T-helper 1 cell treated with Interleukin-12 subunit alpha and Interleukin-12 subunit beta and Interleukin-4 antibody, amounts not matched to agents 30 ng/mL and 1 ng/mL, for 36 hours (primary cell): ENCODE measurements at regions not wholly inside any gene's neighbourhood (a gene's known extent, or its start where the extent isn't known, plus 50 kb on each side); places are given as distances from the start of the nearest gene placed in this dataset.

Source experiments
- intact Hi-C: fragments of 100-400 bp; cut with micrococcal nuclease; formaldehyde crosslinking; loops from one replicate; pipeline ENCODE4 v1.15.1; 2024

DNA sequence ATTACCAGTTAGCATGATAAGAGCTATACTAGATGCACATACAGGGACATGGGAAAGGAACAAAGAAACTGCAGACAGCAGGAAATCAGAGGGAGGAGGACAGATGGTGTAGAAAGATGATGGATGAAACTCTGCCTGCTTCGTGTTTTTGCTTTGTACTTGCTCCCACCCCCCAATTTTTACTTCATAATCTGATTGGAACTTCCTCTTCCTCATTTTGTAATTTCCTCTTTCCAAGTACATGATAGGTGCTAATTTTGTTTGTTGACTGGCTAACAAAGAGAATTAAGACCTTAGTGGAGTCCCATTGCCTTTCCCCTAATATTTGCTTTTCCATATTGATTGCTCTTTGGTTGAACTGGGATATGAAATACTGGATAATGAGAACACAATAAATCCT, 76.0 kb upstream of the PELI1 start:
- intact Hi-C loops: no loop called here

DNA sequence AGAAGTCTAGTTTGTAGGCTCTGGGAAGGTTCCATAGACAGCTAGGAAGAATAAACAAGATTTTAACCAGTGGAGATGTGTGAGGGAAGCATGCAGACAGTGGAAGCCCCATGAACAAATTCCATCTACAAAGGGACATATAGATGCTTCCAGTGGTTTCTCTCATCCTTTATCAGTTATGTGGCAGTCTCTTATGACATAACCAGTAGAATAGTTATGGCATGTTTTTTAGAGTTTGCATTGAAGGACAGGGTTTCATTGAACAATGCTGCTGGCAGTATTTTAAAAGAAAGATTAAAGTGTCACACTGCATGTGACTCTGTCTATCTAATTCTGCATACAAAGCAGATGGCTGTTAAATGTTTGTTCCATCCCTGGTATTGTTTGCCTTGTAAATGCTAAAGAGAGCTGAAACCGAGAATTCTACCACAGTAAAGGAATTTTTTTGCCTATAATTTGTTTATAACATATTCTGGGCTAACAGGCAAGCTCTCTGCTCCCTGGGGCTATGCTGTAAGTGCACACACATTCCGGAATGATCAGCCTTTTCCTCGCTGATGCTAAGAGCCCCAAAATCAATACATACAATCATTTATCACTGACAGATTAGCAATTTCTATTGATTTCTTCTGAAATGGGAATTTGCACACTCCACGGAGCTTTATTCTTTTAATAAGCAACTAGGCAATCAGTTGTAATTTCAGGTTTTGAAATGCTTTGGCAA, 76.8 kb upstream of the PELI1 start:
- intact Hi-C loops: no loop called here

DNA sequence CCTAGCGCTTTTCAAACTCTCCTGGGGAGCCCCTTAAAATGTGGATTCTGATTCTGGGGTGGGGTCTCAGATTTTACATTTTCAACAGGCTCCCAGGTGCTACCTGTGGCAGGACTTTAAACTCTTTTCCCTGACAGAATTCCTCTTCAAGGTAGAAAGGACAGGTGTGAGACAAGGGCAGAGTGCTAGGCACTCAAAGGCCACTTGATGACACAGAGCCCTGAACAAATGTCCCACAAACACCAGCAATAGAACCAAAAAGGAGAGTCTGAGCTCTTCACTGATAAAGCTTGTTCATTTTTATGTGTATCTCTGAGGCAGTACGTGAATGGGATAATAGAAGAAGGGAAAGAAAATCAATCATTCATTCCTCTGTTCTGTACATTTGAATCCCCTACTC, 77.7 kb upstream of the PELI1 start:
- intact Hi-C loops: no loop called here

DNA sequence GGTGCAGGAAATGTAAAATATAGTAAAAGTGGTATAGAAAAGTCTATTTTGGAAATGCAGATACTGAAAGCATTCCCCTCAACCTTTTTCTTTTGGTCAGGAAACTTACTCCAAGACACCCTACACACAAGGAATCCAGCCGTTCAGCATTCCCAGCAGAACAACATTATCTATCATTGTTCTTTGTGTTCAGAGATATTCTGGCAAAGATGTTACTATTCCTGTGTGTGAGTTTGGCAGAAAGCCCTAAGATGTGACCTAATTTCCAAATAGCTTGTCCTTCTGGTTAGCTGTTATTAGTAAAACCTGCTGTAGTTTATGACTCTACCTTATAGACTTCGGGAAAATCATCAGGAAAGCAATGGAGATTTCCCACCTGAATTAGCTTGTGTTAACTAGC, 78.1 kb upstream of the PELI1 start:
- intact Hi-C loops: no loop called here

DNA sequence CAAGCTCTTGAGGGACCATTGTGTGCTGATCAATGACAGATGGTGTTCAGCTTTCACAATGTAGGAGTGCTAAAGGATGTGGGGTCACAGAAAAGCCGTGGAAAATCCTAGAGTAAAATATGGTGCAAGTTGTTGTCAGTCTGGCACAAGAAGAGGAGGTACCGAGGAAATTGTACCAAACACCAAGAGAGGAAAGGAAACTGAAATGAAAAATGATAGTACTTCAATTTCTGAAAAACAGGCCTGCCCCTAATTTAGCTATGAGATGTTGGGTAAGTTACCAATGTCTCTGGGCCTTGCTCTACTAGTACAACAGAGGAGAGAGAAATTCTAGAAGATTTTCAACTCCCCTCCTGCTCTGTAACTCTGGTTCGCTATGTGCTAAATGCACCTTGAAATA, 78.8 kb upstream of the PELI1 start:
- intact Hi-C loops: no loop called here

DNA sequence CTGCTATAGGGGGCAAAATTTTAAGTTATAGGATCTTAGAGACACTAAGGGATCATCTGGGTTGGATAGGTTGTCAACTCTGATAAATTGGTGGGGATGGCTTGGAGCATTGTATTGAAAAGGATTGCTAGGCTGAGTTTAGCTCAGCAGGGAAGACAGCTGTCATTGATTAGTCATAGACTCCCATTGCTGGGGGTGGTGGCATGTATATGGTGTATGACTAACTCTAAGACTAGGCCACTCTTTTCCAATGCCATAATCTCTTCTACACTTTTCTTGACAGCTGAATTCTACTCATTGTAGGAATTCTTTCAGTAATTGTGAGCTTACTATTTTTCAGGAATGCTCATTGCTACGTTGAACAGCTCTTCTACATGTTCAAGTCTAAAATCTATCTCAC, 81.3 kb upstream of the PELI1 start:
- intact Hi-C loops: no loop called here

DNA sequence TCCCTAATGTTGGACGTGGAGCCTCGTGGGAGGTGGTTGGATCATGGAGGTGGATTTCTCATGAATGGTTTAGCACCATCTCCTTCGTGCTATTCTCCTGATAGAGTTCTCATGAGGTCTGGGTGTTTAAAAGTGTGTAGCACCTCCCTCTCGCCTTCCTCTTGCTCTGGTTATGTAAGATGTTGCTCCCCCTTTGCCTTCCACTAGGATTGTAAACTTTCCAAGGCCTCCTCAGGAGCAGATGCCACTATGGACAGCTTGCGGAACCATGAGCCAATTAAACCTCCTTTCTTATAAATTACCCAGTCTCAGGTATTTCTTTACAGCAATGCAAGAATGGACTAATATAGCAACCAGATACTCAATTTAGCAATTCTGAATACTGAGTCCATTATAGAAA, 82.4 kb upstream of the PELI1 start:
- intact Hi-C loops: no loop called here

DNA sequence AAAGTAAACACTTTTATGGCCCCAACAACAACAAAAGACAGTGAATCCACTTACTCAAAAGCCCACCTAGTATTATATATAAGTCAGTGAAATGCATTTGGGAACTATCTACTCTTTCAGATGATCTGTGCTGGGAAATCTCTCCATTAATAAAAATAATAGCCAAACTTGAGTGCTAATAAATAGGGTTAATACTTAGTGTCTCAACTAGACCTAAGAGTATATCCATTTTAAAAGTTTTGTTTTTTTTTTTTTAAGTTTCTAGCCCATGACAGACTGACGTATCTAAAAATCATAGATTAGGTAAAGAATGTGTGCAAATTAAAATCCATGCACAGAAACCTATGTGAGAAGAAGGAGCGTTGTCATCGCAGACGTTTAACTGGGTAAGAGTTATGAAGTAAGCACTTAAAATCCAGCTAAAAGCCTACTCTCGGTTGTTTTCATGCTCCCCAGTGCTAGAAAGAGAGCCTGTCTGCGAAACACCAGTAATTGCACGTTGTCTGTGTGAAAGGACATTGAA, 83.4 kb upstream of the PELI1 start:
- intact Hi-C loops: loop anchor here (1.0 to 2.0 kb wide), 5 partner anchors 13 to 99 kb away; partner anchors contain the start of gene PELI1

DNA sequence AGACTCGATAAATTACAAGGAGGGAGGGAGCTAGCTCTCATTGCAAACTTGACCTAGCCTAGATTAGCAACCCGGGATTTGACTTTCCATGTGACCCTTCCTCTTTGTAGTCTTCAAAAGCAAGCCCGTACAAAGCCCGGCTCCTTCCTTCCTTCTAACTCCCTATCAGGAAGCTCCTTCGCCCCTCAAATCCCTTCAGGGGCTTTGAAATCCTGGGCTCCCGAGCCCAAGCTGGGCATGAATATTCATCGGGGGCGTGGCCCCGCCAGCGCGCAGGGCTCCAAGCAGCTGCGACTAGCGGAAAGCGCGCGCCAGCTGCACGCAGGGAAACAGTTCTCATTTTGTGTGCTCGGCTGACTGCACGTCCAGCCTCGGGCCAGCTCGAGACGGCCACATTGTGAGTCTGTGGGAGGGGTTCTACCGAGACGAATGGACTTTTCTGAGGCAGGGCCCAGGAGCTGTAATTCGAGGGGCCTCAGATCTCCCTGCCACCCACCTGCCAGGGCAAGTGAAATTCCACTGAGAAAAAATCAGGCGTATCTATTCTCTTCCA, 84.0 kb upstream of the PELI1 start:
- intact Hi-C loops: loop anchor here (1.0 to 2.0 kb wide), 5 partner anchors 14 to 98 kb away; partner anchors contain the start of gene PELI1

DNA sequence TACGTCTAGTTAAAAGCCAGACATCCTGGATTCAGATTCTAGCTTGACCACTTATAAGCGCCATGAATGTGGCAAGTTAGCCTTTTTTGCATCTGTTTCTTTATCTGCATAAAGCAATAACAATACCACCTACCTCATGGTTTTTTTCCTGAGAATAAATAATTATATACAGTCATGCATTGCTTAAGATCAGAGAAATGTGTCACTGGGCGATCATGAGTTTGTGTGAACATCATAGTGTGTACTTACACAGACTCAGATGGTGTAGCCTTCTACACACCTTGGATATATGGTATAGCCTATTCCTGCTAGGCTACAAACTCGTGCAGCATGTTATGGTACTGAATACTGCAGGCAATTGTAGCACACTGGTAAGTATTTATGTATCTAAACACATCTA, 84.7 kb upstream of the PELI1 start:
- intact Hi-C loops: loop anchor here (1.0 to 2.0 kb wide), 5 partner anchors 15 to 97 kb away; partner anchors contain the start of gene PELI1

DNA sequence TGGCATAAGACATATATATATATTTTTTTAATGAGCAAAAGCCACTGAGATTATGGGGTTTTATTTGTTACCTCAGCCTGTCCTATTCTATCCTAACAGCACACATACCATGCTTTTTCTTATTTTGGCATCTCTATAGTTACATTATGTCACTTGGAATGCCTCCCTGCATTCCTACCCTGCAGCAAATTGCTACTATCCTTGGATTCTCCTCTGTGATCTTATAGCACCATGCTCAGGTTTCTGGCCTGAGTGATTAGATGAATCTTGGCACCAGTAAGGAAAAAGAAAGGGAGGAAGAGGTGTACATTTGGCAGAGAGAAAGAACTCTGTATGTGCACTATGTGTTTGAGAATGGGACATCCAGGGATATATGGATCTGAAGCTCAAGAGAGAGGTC, 86.3 kb upstream of the PELI1 start:
- intact Hi-C loops: no loop called here

DNA sequence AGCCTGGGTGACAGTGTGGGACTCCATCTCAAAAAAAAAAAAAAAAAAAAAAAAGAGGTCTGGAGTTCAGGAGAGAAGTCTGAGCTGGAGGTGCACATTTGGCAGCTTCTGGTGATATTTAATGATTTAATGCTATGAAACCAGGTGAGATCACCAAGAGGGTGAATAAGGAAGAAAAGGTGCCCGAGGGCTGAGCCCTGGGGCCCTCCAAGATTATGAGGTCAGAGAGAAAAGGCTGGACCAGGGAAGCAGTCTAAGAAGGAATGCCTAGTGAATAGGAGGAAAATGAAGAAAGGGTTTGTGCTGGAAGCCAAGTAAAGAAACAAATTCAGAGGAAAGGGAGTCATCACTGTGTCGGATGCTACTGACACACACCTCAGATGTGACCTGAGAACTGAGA, 88.0 kb upstream of the PELI1 start:
- intact Hi-C loops: no loop called here

DNA sequence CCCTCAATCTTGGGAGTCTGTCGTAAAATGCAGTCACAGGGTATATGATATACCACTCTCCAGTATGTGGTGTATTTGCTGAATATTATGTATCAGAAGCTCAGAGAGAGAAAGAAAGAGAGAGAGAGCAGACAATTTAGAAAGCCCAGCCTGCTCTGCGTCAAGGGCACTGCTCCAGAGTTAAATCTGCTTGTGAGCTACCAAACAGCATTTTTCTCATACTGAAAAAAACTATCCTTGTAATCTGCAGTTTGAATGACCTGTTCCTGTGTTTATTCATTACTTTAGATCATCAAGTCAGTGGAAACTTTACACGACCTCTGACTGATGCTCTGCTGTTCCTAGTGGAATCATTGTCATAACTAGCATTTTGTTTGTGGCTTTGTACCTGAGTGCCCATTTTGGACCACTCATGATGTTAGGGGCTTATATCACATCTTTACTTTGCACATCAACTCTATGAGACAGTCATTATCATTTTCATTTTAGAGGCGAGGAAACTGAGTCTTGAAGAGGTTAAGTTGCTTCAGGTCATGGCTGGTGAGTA, 89.2 kb upstream of the PELI1 start:
- intact Hi-C loops: no loop called here

DNA sequence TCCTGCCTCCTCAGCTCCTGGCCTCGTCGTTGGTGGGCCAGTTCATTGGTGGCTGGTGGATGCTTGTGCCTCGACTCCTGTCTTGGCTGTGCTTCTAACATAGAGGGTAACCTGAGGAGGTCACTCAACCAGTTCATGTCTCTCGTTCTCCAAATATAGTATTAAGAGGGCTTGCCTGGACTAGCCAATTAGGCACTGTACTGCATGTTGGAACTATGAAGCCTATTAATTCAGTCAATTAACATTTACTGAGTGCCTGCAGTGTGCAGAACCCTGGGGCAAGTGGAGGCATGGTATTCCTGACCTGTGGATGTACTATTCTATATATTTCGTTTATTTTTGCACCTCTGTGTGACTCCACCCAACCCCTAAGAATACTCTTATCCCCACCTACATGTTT, 89.9 kb upstream of the PELI1 start:
- intact Hi-C loops: no loop called here

DNA sequence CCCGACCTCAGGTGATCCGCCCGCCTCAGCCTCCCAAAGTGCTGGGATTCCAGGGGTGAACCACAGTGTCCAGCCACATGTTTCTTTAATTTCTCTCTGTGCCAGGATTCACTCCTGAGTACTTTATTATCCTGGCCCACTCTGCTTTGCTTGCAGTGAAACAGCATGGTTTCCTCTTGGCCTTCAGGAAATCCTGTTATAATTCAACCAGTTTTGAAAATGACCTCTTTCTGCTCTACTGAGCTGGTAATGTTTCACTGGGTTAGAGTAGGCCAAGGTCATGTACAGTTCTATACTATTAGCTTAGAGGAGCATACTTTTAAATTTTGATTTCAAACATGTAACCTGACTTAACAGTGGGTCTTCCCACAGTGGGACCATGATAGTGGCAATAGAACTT, 90.6 kb upstream of the PELI1 start:
- intact Hi-C loops: no loop called here

DNA sequence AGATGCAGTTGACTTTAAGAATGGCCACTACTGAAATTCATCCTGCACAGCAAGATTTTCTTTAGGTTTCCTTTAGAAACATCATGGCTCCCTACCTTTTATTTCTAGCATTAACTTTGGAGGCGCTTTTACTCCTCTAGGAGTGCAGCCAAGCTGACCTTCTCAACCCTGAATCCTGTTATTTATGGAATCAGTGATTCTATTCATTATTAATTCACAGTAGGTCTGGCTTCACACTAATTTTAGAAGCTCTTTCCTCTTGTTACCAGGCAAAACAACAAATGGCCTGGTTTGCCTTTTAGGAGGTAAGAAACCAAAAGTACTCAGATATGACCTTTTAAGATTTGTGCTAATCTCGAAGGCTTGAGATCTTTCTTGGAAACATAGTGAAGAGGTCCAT, 93.0 kb upstream of the PELI1 start:
- intact Hi-C loops: no loop called here

DNA sequence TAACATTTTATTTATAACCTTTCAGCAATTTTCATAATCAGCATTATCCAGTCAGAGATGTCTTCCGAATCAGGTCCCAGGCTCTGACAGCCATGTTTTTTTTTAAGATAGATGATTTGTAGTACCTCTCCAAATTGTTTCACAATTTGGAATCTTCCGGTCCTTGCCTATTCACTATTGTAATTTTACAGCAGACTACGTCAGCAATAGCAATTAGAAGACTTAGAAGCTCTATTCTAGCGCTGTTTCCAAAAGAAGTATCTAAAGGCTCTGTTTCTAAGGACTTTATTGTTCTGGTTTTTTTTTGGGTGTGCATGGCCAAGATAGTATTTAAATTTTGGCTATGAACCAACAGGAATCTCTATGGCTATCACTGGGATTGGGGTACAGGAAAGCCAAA, 94.6 kb upstream of the PELI1 start:
- intact Hi-C loops: no loop called here

DNA sequence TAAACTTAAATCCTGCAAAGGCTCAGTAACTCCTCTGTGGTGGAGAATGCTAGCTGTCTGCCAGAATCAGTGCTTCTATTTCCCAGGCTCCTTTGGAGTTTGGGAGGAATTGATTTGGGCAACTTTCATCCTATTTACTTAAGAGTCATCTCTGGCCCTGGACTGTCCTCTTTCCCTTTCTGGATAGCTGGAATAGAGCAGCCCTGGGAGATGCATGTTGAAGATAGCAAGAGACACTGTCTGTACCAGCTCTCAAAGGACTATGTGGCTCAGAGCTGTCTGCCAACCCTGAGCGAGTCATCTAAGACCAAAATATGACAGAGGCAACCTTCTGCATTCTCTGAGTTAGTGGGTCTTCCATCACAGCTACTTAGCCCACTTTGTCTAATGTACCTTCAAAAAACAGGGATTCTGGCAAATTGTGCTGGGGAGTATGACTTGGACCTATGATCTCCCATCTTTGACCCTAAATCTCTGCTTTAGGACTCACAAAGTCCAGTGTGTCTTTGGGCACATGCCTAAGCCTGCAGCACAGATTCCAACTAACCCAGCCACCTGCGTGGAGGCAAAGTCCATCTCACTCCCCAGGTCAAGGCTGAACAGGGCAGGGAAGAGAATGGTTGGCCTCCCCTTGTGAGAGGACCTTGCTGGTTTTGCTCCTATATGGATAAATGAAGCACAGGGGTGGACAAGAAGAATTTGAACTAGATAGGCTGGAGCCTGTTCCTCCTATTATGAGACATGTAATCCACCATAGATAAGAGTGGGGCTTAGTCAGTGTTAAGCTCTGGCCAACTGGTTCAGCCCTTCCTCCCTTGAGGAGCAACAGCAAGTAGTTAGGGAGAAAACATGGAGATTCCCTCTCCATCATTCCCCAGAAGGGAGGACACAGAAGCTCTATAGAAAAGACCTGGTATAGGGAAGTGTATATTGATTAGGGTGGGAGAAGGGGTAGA, 99.1 kb upstream of the PELI1 start:
- intact Hi-C loops: no loop called here

DNA sequence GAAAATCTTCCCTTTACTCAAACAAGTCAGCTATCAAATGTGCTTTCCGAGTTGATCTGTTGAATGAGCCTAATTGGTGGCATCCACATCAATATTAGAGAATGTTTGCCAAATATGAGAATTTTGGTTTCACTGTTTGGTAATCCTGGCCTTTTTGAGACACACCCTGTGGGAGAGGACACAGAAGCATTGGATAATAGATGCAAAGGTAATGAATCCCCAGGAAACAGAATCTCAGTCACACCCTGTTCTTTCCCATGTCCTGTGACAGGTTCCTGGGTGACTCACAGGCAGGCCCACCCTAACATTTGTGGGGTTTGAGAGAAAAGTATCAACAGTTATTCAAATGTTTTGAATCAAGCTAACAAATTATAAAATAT, 99.8 kb upstream of the PELI1 start:
- intact Hi-C loops: no loop called here

DNA sequence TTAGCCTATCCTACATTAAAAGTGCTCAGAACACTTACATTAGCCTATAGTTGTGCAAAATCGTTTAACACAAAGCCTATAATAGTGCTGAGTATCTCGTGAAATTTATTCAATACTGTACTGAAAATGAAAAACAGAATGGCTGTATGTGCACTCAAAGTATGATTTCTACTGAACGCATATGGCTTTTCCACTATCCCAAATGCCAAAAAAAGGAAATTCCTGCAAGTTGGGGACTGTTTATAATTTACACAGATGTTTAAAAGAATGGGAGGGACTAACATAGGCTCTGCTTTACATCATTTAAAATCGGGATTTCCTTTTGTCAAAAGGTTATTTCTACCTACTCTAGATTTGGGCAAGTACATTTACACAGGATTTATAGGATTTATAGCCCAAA, 101.4 kb upstream of the PELI1 start:
- intact Hi-C loops: no loop called here

DNA sequence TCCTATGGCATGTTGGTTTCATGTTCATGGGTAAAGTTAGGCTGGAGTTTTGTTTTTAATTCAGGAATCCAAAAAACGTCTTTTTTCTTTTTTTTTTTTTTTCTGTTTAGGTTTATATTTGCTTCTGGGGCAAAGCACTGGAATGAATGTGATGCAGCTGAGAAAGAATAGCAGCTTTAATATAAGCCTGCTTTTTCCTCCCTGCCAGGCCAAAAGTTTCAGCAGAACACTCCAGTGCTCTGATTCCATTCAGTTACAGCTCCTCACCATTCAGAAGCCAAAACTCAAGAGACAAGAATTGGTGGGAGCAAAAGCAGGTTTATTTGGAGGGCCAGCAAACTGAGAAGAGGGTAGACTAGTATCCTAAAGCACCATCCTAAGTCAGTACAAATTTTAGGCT, 102.7 kb upstream of the PELI1 start:
- intact Hi-C loops: no loop called here

DNA sequence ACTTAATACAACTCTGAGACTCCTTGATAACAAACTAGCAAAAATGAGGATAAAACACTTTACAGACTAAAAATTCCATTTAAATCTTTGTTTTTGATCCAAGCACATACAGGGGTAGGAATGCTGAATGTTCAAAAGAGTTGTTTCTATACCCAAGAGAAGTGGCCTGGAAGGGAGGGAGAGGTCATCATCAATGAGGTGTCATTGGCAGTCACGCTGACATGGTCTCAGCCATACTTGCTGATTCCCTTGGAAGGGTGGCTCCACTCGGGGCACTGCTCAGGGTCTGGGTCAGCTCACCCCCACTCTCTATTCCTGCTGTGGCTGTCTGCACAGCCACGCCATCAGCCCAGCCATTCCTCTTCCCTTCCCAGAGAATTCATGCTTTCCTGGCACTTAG, 105.2 kb upstream of the PELI1 start:
- intact Hi-C loops: no loop called here
